NCI-H446 treated with DMSO at 0.1 percent for 48 hours (cell line): ENCODE measurements at regions not wholly inside any gene's neighbourhood (a gene's known extent, or its start where the extent isn't known, plus 50 kb on each side); places are given as distances from the start of the nearest gene placed in this dataset.

Experiments used
- DNase-seq: peaks from one replicate; lab custom pipeline; 2025; lab: John Stamatoyannopoulos, UW

DNA sequence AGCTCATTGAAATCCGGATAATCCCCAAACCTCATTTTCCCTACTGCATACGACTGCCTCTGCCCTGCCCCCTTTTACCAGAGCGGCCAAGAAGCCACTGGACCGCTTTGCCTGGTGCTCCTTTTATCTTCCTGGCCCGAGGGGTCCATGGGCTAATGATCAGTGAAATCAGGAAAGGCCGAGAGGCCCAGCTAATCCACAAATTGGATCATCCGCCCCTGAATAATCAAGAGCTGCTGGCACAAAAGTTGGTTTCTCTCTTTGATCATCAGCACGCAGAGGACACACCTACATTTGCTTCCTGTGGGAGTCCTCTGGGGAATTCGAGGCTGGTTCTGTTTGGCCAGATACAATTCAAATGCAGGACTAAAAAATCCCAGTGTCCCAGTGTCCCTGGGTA lies 144.5 kb downstream of the INSIG2 start:
- no peak for DNase-seq

DNA sequence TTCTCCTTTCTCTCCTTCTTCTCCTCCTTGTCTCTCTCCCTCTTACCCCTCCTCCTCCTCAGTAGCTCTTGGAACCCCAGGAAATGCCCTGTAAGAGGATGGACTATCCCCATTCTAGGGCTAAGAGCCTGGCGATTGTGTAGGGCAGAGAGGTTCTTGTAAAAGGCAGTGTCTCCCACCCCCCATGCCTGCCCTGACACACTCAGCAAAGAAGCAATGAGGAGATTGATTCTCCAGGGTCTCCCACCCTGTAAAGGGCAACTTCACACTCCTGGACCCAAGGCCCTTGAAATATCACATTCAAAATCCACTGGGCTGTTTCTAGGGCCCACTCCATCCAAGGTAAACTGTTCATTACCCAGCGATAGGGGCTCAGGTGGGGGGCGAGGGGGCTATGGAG lies 144.1 kb downstream of the INSIG2 start:
- no peak for DNase-seq

DNA sequence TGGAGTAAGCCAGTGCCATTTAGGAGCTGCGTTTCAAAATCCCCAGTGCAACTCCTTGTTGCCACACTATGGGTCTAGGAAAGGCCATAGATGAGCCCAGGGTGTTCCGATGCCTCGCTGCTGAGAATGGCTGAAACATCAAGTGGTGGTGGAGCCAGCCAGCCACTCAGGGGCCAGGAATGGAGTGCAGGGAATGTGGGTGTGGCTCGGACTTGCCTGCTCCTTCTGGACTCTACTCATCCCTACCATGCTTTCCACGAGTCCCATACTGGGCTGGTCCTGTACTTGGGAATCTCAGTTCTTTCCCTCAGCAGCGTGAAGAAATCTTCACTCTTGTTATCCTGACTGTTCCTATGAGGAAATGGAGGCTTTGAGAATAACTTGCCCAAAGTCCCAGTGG lies 143.5 kb downstream of the INSIG2 start:
- DNase-seq: no peak

GRCh38 chr2:118227698-118228508 lies 139.6 kb downstream of the INSIG2 start:
- DNase-seq: no peak

- DNase-seq: no peak
Observed at GRCh38 chr2:118225666-118226065, 137.4 kb downstream of the INSIG2 start.

GRCh38 chr2:118224895-118225311 lies 136.6 kb downstream of the INSIG2 start:
- no peak for DNase-seq

GRCh38 chr2:118223992-118224894 lies 136.0 kb downstream of the INSIG2 start:
- no peak for DNase-seq

- DNase-seq: no peak
Observed at GRCh38 chr2:118223511-118223991, 135.3 kb downstream of the INSIG2 start.

GRCh38 chr2:118222672-118223421 lies 134.6 kb downstream of the INSIG2 start:
- no peak for DNase-seq

DNA sequence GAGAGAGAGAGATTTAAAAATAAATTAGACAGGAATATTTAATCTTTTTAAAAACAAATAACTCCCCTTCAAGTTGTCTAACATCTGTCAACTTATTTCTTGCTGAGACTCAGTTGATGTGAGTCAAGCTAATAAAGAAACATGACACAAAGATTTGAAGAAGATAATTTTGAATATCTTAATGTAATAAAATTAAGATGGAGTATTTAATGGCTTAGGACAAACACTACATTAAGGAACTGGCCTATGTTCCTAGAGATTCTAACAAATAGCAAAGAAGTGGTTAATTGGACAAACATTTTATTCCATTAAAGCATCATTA lies 134.0 kb downstream of the INSIG2 start:
- no peak for DNase-seq

DNA sequence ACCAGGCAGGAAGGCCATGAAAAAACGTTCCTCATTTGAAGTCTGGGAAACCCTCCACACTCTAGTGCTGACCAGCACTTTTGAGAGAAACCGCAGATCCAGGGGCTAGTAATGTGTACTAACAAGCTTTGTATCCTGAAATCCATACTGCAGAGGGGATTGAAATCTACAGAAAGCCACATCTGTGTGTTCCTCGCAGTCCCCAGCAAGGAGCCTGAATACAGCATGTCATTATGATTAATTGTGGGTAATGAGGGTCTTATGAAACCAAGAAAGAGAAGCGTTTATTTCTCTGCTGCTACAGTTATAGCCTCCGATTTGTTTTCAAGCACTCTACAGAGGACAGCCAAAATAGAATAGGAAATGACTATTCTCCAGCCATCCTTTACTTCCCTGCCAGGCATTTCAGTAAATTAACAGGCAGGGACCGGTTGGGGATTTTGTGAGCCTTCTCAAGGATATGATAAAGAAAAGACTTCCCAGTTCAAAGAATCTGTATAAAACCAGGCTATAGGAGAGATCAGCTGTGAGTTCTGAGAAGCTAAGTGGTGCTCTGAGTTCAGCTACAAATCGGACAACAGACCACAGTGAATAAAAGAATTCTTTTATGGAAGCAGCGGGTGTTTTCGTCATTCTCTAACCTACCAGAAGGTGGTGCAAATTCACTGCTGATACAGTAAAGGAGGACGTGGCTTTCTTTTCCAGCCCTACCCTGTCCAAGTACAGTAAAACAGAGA lies 133.4 kb downstream of the INSIG2 start:
- DNase-seq: peak; percentile 47

- no peak for DNase-seq
Observed at GRCh38 chr2:118219611-118220010, 131.3 kb downstream of the INSIG2 start.

DNA sequence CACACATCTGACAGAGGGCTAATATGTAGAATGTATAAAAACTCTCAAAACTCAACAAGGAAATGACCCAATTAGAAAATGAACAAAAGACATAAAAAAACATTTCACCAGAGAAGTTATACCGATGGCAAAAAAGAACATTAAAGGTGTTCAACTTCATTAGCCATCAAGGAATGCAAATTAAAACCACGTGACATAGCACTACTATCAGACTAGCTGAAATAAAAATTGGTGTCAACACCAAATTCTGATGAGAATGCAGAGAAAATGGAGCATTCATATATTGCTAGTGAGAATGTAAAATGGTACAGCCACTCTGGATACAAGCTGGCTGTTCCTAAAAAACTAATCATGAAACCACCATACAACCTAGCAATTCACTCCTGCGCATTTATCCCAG lies 128.0 kb downstream of the INSIG2 start:
- no peak for DNase-seq

GRCh38 chr2:118209727-118210126 lies 121.5 kb downstream of the INSIG2 start:
- no peak for DNase-seq

GRCh38 chr2:118207889-118208288 lies 119.6 kb downstream of the INSIG2 start:
- no peak for DNase-seq

- DNase-seq: peak; percentile 26
Observed at GRCh38 chr2:118202707-118203303, 114.5 kb downstream of the INSIG2 start.

DNA sequence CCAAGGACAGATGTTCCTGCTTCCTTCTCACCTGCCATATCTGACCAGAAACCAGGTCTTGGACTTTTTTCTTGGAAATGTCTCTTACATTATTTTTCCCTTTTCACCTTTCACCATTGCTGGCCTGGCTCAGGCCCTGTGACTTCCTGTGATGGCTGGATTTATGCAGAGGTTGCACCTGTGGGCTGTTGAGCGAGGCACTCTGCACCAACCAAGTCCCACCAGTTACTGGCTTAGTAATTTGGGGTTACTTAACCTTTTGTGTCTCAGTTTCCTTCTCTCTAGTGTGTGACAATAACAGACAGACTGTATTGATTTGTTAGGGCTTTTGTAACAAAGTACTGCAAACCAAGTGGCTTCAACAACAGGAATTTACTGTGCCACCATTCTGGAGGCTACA lies 110.0 kb downstream of the INSIG2 start:
- DNase-seq: no peak

DNA sequence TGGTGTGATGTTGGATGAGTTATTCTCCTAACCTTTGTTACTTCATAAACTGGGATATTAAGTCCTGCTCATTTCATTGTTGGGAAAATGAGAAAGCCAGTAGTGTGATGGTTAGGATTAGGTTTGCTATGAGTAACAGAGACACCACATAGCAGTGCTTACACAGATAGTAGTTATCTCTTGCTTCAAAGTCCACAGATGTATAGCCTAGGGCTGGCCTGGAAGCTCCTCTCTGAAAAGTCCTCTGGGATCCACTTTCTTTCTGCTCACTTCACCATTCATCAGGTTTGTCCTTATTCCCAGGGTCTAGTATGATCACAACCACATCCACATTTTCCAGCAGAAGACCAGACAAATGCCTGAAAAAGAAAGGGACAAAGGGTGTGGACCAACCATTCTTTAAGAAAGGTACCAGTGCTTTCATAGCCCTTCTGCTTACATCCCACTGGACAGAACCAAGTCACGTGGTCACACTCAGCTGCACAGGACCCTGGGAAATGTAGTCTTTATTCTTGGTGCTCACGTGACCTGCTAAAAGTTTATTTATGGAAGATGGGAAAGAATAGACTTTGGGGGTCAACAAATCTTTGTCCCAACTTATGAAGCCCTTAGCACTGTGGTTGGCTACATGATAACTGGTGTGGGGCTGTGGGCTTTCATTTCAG lies 108.9 kb downstream of the INSIG2 start:
- no peak for DNase-seq

DNA sequence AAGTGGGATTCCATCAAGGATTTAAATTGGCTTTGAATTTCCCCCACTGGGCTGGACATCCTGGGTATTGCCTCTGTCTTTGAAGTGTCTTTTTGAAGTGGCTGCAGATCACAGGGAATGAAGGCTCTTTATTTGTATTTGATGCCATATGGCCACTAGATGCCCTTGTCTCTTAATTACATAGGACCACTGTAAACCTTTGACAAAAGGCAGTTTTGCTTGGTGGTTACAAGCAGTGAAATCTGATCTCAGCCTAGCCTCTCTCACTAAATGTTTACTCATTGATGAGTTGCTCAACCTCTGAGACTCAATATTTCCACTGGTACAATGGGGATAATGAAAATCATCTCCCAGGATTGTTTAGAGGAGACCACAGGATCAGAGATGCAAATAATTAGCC lies 102.2 kb downstream of the INSIG2 start:
- peak; percentile 10 for DNase-seq

- DNase-seq: no peak
Observed at GRCh38 chr2:118186858-118187254, 98.6 kb downstream of the INSIG2 start.
